IPS-18a (cell line): ENCODE measurements at regions not wholly inside any gene's neighbourhood (a gene's known extent, or its start where the extent isn't known, plus 50 kb on each side); places are given as distances from the start of the nearest gene placed in this dataset.
"Not testable (repeated sequence)": the region's sequence is repeated elsewhere in the genome, so short reads cannot be mapped to it uniquely, and the experiment has no call there.

Experiments used
- H3K27ac ChIP-seq: one replicate; pipeline ENCODE4 v1.5.1; 2013; ENCODE audit warnings: low read length
- H3K27me3 ChIP-seq: one replicate; pipeline ENCODE4 v1.6.1; 2013; ENCODE audit warnings: mild to moderate bottlenecking, low read length; ENCODE audit not compliant: control insufficient read depth, insufficient read depth
- H3K36me3 ChIP-seq: one replicate; pipeline ENCODE4 v1.6.1; 2013; ENCODE audit warnings: low read depth, low read length; ENCODE audit not compliant: control insufficient read depth
- H3K4me1 ChIP-seq: one replicate; pipeline ENCODE4 v1.6.1; 2013; ENCODE audit warnings: low read depth, low read length; ENCODE audit not compliant: control insufficient read depth
- H3K4me3 ChIP-seq: one replicate; pipeline ENCODE4 v1.5.1; 2013; ENCODE audit warnings: low read length
- H3K9ac ChIP-seq: one replicate; pipeline ENCODE4 v1.6.1; 2013; ENCODE audit warnings: mild to moderate bottlenecking, low read length, moderate library complexity
- H3K9me3 ChIP-seq: one replicate; pipeline ENCODE4 v1.6.1; 2013; ENCODE audit warnings: low read depth, low read length; ENCODE audit not compliant: control insufficient read depth

DNA sequence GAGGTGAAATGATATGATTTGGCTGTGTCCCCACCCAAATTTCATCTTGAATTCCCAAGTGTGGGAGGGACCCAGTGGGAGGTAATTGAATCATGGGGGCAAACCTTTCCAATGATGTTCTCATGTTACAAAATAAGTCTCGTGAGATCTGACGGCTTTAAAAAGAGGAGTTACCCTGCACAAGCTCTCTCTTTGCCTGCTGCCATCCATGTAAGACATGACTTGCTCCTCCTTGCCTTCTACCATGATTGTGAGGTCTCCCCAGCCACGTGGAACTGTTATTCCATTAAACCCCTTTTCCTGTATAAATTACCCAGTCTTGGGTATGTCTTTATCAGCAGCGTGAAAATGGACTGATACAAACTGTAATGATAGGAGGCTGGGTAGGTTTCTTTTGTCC is 145.1 kb downstream of the AKR1D1 start:
- not testable (repeated sequence) for H3K27me3 ChIP-seq, H3K27ac ChIP-seq, H3K4me3 ChIP-seq, H3K36me3 ChIP-seq, H3K4me1 ChIP-seq, H3K9ac ChIP-seq
- H3K9me3 ChIP-seq = peaks cover 47% of the 10 kb centered on the region

DNA sequence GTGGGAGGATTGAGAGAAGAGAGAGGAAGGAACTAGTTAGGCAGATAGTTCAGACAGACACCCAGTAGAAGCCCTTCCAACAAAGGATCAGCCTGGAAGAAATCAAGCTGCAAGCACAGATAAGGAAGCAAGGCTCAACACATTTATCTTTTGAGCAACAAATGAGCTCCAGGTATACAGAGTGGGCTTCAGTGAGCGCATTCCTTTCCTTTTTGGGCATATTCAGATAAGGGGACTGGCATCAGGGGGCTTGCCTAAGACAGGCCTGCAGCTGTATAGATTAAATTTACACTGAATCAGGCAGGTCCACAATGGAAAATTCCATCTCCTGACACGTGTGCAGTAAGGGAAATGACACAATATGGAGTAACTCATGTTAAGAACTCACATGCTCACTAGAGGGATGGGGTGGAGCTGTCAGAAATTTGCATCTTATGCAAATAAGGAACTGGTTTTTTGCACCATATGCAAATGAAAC is 147.2 kb downstream of the AKR1D1 start:
- Histone ChIP-seq H3K9ac (no peak overlapping the region), H3K9me3 (peaks cover 38% of the 10 kb centered on the region), H3K4me3 (no peak overlapping the region), H3K27ac (no peak overlapping the region), H3K4me1 (no peaks in the 10 kb centered on the region), H3K27me3 (no peaks in the 10 kb centered on the region), H3K36me3 (no peaks in the 10 kb centered on the region)

DNA sequence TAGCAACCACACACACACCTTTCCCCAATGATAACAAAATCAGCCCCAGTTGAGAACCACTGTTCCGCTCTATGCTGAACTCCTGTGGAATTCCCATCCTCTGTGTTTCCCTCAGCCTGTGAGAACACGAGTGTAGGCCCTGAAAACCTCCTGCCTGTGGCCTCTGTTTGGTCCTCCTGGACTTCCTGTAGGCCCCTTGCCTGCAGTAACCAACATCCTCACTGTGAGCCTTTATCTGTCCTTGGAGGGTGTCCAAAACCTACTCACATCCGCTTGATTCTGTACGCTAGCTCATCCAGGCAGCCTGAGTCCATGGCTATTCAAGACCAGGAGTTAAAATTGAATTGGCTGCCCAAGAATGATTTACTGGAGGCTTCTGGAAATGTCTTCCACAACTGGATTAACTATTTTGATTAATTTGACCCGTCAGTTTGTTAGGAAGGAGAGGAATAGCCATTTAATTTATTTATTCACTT is 149.8 kb downstream of the AKR1D1 start:
- Histone ChIP-seq H3K4me1 (no peaks in the 10 kb centered on the region), H3K36me3 (no peaks in the 10 kb centered on the region), H3K9me3 (peaks cover 20% of the 10 kb centered on the region), H3K9ac (no peak overlapping the region), H3K27me3 (no peaks in the 10 kb centered on the region), H3K27ac (no peak overlapping the region), H3K4me3 (no peak overlapping the region)

DNA sequence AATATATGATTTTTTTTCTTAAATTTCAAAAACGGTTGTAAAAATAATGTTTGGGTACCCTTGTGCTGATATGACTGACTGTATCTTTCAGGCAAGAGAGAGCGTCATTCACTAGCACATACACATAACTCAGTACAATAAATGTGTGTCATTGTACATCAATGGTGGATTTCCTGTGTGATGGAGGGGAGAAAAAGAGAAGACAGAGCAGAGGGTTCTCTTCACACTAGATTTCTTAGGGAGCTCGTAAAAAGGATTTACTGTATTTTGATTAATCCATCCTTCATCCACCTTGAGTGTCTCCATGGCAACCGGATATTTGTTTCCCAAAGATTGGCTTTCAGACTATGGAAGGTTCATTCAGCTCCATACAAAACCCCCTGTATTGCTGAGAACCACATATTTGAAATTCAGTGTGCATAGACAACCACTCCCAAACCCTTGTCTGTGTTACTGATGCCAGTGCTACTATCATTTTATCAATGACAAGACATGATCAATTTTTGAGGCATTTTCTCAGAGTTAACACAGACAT is 150.6 kb downstream of the AKR1D1 start:
- no peaks in the 10 kb centered on the region for H3K27me3 ChIP-seq

DNA sequence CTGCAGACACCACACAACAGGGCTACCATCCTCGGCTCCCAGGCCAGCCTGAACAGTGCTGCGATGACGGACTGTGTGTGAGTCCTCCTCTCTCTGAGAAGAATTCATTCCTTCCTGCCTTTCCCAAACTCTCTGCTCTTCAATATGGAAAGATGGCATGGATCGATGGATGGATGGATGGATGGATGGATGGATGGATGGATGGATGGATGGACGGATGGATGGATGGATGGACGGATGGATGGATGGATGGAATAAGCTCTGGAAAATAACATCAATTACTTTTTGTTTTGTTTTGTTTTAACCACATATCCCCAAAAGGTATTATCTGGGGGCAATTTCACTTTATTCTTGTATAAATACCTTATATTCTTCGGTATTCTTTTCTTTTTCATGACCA is 151.9 kb downstream of the AKR1D1 start:
- Histone ChIP-seq H3K4me1 (no peaks in the 10 kb centered on the region), H3K4me3 (no peak overlapping the region), H3K9me3 (peaks cover 13% of the 10 kb centered on the region), H3K27me3 (no peaks in the 10 kb centered on the region), H3K9ac (no peak overlapping the region), H3K36me3 (no peaks in the 10 kb centered on the region), H3K27ac (no peak overlapping the region)

More for the DNA sequence above, 150.6 kb downstream of the AKR1D1 start:
- H3K27ac ChIP-seq = no peak overlapping the region
- no peak overlapping the region for H3K4me3 ChIP-seq
- peaks cover 15% of the 10 kb centered on the region for H3K9me3 ChIP-seq
- no peak overlapping the region for H3K9ac ChIP-seq
- H3K4me1 ChIP-seq = no peaks in the 10 kb centered on the region
- H3K36me3 ChIP-seq = no peaks in the 10 kb centered on the region

DNA sequence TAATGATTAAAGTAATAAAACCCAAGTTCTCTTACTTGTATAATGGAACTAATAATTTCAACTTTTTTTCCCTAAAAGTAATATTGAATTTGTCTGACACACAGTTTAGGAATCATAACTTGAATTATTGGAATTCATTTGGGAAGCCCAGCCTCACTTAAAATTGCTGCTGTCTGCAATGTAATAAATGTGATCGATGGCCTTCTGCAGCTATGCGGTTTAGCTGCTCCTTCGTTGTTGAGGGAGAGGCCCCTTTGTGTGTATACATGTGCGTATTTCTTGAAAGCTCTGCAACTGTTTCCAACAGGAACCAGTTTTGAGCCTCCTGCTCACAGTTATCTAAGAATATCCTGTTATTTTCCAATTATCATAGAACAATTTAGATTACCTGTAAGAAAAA is 152.5 kb downstream of the AKR1D1 start:
- Histone ChIP-seq H3K36me3 (no peaks in the 10 kb centered on the region), H3K9me3 (peaks cover 7% of the 10 kb centered on the region), H3K27me3 (no peaks in the 10 kb centered on the region)

DNA sequence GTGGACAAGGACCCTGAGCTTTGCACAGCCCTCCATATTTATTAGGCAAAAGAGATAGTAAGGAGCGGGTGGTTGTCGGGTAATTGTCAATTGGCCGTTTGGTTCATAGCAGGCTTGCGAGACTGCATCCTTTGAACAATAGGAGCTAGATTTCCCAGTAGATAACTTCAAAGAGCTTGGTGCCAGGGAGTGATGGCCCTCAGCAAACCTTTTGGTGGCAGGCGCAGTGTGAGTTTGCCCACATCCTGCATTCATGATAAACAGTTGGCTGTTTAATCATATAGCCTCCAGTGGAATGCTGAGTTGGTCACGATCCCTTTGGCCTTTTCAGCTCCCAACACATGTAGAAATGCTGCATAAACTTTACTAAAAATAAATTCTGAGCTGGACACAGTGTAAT is 156.9 kb downstream of the AKR1D1 start:
- Histone ChIP-seq H3K27me3 (no peaks in the 10 kb centered on the region), H3K4me3 (no peak overlapping the region), H3K27ac (no peak overlapping the region), H3K36me3 (no peaks in the 10 kb centered on the region), H3K4me1 (no peaks in the 10 kb centered on the region), H3K9me3 (peaks cover 4% of the 10 kb centered on the region), H3K9ac (no peak overlapping the region)

More for the DNA sequence above, 152.5 kb downstream of the AKR1D1 start:
- Histone ChIP-seq H3K9ac (no peak overlapping the region), H3K27ac (no peak overlapping the region), H3K4me1 (no peaks in the 10 kb centered on the region), H3K4me3 (no peak overlapping the region)

DNA sequence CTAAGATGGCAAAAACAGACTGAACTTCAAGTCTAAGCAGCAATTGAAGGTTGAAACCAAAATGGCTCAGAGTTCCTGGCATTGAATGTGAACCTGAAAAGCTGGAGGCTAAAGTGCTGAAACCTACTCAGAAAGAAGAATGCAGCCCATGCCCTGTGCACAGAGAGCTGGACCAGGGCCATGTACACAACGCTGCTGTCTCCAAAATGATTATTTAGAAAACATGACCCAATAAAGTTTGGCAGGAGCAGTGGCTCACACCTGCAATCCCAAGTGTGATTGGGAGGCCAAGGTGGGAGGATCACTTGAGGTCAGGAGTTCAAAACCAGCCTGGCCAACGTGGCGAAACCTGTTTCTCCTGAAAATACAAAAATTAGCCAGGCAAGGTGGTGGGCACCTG is 158.9 kb downstream of the AKR1D1 start:
- Histone ChIP-seq H3K27ac (no peak overlapping the region), H3K36me3 (no peaks in the 10 kb centered on the region), H3K9ac (no peak overlapping the region), H3K27me3 (no peaks in the 10 kb centered on the region), H3K9me3 (peaks cover 7% of the 10 kb centered on the region), H3K4me3 (no peak overlapping the region), H3K4me1 (no peaks in the 10 kb centered on the region)

DNA sequence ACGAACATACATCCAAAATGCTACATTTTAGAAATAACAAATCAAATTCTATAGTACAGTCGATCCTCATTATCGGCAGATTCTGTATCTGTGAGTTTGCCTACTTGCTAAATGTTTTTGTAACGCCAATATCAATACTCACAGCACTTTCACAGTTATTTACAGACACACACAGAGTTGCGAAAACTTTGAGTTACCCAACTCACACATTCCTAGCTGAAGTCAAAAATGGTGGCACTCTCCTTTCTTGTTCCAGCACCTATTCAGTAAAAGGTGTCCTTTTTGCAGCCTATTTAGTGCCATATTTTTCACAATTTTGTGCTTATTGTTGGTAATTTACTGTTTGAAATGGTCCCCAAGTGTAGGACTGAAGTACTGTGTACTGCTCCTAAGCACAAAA is 161.7 kb downstream of the AKR1D1 start:
- Histone ChIP-seq H3K27ac (no peak overlapping the region), H3K4me1 (peaks cover 3% of the 10 kb centered on the region), H3K36me3 (no peaks in the 10 kb centered on the region), H3K4me3 (no peak overlapping the region), H3K9ac (no peak overlapping the region), H3K27me3 (no peaks in the 10 kb centered on the region), H3K9me3 (peaks cover 7% of the 10 kb centered on the region)

DNA sequence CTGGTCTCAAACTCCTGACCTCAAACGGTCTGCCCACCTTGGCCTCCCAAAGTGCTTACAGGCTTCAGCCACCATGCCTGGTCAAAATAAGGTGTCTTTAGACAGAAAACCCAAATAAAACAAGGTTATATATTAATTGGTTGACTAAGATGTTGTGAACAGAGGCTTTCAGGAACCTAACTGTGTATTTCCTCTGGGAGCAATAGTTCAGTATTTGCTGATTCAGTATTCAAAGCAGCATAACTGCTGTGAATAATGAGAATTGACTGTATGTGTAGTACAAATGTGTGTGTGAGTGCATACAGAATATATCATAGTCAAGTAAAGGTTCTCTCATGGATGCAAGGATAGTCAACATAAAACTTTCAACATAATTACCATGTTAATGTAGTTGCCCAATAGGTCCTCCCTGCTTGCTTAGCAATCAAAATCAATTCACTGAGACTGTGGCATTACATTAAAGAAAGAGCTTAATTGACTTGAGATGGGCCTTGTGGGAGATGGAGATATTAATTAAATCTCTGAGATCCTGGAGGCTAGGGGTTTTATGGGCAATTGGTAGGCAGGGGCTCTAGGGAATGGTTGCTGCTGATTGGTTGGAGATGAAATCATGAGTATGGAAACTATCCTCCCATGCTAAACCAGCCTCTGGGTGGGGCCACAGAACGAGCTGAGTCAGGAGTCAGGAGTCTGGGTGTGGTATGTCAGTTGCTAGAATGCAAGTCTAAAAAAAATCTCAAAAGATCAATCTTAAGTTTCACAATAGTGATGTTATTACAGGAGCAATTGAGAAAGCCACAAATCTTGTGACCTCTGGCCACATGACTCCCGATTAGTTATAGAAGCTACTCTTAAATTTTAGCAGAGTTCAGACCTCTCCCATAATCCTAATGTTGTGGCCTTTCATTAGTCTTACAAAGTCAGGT is 162.7 kb downstream of the AKR1D1 start:
- peaks cover 11% of the 10 kb centered on the region for H3K4me1 ChIP-seq
- H3K9ac ChIP-seq = no peak overlapping the region
- no peaks in the 10 kb centered on the region for H3K36me3 ChIP-seq
- no peak overlapping the region for H3K27ac ChIP-seq
- H3K27me3 ChIP-seq = no peaks in the 10 kb centered on the region
- no peak overlapping the region for H3K4me3 ChIP-seq
- H3K9me3 ChIP-seq = peaks cover 7% of the 10 kb centered on the region

DNA sequence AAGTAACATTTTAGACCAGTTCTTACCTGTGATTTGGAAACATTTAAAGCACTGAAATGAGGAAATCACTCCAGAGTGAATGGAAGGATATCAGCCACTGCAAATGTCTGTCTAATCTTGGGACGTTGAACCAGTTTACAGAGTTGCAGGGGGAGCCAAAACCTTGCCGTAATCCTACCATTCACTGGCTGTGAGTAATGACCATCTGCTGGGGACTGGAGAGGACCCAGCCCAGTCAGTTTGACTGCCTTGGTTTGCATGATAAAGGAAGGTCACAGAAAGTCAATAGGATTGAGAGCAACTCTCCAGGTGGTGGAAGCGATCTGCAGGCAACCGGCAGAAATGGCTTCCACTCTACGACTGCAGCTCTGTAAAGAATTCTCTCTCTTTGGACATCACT is 167.2 kb downstream of the AKR1D1 start:
- H3K27me3 ChIP-seq = no peaks in the 10 kb centered on the region
- peak overlapping the region; percentile 95 for H3K27ac ChIP-seq
- H3K4me1 ChIP-seq = peaks cover 40% of the 10 kb centered on the region
- no peaks in the 10 kb centered on the region for H3K36me3 ChIP-seq
- peak overlapping the region; percentile 68 for H3K9ac ChIP-seq
- H3K9me3 ChIP-seq = peaks cover under 1% of the 10 kb centered on the region
- peak overlapping the region; percentile 43 for H3K4me3 ChIP-seq
